Fibroblast of skin of left quadriceps (primary cell): ENCODE measurements at regions not wholly inside any gene's neighbourhood (a gene's known extent, or its start where the extent isn't known, plus 50 kb on each side); places are given as distances from the start of the nearest gene placed in this dataset.

ENCODE experiments used
- DNase-seq, 2 experiments: peaks; one replicate each; pipeline ENCODE4 v3.0.0-alpha.2; 2013; ENCODE audit warnings: low read depth in 2 of 2

DNA sequence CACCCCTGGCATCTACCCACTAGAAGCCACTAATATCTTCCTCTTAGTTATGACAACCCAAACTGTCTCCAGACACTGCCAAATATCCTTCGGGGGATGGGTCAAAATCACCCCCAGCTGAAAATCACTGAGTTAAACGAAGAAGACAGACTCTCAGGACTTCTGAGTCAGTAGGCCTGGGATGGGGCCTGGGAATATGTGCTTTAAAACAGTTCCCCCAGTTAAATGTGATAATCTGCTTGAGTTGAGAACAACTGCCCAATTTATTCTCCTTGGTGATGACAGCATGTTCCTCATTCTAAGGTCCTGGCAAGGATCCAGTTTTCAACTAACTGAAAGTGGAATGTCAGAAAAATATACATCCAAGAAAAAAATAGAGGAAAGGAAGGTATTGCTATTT, 52.4 kb downstream of the CBLL2 start:
- DNase-seq, result peak; percentile 36 to 45

DNA sequence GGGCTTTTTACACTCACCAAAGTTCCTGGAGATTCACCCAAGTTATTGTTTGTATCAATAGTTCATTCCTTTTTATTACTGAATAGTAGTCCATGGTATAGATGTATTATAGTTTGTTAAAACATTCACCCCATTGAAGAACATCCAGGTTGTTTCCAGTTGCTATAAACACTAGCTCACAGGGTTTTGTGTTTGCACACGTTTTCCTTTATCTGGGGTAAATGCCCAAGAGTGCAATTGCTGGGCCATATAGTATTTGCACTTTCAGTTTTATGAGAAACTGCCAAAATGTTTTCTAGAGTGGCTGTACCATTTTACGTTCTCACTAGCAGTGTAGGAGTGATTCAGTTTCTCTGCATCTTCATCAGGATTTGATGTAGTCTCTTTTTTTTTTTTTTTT, 57.1 kb downstream of the CBLL2 start:
- no peak for DNase-seq

DNA sequence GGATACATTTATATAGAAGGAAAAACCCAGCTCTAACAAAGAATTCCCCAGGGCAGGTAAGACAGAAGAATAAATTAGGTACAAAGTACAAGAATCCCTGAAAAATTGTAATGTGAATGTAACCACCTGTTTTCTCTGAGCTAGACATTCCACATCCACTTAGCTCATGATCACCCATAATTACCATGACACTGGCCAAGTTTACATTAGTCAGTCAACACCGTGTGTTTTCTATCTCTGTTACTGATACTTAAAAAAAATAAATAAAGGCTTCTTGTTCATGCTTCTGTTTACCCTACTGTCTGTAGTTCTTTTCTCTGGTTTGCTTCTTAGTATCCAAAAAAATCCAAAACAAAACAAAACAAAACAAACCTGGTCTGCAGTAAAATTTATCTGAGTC, 66.0 kb downstream of the CBLL2 start:
- DNase-seq, result no peak

- DNase-seq, result no peak
Observed at GRCh38 chrX:22339459-22339858, 66.7 kb downstream of the CBLL2 start.

DNA sequence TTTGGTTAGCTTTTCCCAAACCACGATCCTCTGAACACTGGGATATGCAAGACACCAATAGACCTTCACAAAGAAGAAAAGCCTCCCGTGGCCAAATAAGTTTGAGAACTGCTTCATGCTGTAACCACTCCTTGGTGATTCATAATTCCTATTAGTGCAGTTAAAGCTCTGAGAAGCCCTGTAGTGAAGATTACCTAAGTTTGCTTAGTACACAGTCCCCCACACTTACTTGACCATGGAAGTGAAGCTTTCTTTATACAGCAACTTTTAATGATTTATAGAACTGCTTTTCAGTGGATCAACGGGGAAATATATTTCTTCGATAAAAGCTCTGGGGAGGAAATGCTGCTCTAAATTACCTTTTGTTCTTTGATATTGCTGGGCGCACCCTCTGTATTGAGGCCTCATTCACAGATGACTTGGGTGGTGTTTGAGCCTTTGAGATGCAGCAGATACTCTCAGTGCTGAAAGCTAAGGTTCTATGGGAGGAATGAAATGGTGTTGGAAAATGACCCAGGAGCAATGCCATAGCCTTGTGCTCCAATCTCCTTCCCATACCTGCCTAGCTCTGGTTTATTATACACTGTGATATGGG, 67.4 kb downstream of the CBLL2 start:
- no peak for DNase-seq

DNA sequence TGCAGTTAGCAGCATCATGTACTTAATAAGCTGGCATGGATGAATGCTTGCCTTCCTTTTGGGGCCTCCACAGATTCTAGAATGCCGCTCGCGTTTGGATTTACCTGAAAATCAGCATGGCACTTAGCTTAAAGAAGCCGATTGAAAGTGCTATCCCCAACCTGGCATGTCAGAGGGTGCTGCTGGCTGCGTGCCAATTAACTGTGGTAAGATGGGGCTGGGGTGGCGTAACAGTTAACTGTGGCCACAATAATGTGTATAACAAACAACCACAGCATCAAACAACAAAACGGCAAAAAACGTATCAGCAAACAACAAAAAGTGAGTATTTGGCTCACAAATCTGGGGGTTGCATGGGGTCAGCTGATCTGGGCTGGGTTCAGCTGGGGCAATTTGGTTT, 70.5 kb downstream of the CBLL2 start:
- DNase-seq, result no peak

- no peak for DNase-seq
Observed at GRCh38 chrX:22345884-22346283, 73.2 kb downstream of the CBLL2 start.

GRCh38 chrX:22347491-22347890, 74.8 kb downstream of the CBLL2 start:
- DNase-seq, result no peak

DNA sequence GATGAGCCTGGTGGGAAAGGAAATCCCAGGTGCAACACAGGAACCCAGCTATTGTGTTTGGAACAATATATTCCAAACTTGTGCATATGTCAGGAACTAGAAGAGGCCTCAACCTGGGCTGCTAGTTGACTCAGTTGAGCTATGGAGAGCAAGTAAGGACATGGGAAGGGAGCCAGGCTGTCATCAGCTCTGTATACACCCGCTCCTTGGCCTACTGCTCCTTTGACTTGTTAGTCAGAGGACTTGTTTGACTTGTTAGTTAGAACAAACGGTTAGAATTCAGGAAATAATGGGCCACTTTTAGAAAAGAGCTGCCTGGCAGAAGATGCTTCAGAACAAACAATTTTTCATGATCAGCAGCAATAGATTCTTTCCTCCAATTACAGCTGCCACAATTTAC, 76.4 kb downstream of the CBLL2 start:
- no peak for DNase-seq

DNA sequence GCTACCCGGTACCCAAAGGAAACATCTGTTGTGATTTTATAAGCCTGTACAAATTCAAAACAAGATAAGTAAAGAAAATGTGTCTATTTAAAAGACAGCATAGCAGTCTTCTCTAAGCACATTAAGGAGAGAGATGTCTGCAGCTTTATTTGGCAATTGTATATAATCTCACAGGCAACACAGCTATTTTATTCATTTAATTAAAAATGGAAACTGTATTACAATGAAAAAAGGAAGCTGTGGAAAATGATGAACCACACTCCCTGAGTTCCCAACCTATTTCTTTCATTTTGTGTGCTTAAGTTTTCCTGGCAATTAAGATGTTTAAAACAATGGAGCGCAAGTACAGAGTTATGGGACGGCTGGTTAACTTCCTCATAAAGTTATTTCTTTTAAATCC, 78.4 kb downstream of the CBLL2 start:
- DNase-seq, result no peak

- DNase-seq, result no peak
Observed at GRCh38 chrX:22351966-22352365, 79.3 kb downstream of the CBLL2 start.

DNA sequence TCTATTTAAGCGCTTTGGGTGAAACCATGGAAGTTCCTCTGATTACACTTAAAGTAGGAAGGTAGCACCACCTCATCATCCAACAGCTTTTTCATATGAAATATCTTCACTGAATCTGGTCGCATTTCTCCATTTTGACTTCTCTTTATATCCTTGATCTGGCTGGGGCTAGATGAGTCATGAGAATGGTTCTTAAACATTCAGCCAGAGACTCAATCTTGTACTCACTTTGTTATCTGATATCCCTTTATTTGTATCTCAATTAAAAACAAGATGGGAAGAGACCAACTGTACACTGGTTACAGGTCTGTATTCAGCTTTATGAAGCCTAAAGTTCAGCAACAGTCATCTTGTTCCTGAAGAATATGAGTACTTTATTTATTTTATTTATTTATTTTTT, 84.9 kb downstream of the CBLL2 start:
- DNase-seq, result no peak

- no peak for DNase-seq
Observed at GRCh38 chrX:22360129-22360528, 87.4 kb downstream of the CBLL2 start.

DNA sequence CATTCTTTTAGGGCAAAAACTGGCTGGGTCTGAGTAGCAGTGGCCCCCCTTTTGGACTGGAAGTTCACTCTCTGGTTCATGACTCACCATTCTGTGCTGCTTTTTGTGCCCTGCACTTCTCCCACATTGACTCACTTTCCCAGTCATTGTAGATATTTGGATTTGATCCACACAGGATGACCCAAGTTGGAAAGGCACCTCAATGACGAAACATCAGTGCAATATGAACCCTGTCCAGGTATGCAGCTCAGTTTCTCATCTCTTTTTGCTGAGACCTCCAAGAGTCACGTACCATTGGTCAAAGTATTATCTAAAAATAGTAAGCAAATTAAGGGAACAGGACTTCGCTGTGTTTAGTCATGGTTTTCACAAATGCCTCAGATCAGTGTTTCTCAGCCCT, 92.7 kb downstream of the CBLL2 start:
- peak; percentile 25 to 37 for DNase-seq

DNA sequence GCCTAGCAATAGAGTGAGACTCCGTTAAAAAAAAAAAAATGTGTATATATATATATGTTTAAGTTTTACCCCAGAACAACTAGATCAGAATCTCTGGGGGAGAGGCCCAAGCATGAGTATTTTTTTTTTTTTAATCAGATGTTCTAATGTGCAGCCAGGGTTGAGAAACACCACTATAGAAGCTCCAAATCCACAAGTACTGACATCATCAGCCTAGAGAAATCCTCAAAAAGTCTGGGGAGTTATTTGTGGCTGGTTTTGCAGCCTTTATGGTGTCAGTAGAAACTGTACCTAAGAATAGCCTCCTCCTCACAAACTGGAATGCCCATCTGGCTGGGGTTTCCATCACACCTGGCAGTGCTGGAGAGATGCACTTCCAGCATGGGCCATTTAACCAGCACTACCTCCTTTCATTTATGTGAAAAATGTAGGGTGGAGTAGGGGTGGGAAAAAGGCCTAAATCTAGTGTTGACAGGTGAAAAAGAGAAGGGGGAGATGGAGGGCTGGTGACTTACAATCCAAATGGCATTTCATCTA, 93.5 kb downstream of the CBLL2 start:
- no peak for DNase-seq

DNA sequence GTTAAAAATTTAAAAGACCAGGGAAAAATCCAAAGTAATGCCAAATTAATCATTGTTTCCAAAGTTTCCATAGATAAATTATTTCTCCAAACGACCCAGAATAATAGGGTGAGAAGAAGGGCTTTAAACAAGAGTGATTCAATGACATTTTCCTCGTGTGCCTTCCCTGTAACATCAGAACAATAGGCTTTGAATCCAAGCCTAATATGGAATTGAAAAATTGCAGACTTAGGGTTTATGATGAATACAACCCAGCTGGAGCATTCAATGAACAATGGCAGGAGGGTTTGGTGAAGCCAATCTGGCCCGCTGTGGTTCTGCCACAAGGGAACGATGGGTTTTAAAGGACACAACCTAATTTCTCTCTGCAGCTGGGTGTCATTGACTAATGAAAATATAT, 94.2 kb downstream of the CBLL2 start:
- no peak for DNase-seq

- DNase-seq, result no peak
Observed at GRCh38 chrX:22373094-22373493, 100.4 kb downstream of the CBLL2 start.

GRCh38 chrX:22373766-22374165, 101.1 kb downstream of the CBLL2 start:
- no peak for DNase-seq

GRCh38 chrX:22376369-22376768, 103.7 kb downstream of the CBLL2 start:
- no peak for DNase-seq

DNA sequence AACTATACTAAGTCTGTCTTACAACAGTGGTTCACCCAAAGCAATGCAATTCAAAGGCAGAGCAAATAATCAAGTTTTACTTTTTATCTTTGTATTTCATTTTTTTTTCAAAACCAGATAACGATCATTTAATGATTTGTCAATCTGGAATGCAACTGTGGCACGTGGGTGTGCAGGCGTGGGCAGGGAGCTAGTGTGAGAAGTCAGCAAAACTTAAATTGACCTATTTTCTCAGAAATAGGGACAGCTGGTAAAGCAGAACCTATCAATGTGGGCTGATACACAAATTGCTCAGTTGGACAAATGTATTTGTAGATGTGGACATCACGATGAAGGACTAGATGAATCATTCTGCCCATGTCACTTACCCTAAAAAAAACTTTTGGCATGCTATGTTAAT, 105.6 kb downstream of the CBLL2 start:
- no peak for DNase-seq

DNA sequence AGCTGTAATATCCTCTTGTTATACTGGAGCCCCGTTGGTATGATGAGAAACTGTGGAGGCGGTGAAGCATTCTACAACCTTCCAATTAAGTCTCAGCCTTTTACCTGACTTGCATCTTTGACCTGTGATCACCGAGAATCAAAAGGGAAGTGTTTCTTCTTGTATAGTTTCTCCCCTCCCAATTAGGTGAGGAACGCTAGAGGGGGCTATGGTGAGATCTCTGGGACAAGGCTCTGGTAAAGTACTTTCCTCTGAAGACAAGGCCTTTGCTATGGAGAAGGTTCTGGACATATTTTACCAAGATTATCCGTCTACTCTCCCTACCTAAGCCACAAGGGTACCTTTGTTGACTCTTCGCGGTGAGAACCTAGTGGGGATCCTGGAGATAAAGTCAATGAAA, 111.3 kb downstream of the CBLL2 start:
- DNase-seq, result no peak

DNA sequence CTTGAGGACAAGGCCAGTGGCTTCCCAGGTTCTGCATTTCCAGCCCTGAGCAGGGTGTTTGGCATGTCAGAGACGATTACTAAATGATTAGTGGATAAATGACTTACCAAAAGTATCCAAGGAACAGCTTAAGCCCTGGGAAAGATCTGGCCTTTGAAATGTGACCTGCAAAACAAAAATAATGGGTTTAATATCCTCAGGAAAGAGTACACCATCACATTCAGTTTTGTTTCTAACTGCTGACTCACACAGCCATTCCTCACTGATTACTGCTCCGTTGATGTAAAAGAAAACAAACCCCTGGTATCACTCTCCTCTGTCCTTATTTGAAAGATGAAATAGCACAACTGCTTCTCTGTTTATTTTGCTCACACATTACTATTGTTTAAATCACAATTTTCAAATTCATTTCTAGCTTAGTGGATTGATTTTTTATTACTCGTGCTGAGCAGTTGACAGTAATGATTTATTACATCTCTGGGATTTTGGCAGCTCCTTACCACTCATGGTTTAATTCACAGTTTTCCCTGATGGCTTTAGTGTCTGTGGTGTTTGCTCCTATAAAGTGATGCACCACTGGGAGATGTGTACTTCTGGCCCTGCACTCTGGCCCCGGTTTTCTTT, 117.0 kb downstream of the CBLL2 start:
- DNase-seq, result peak; percentile 46 to 47

DNA sequence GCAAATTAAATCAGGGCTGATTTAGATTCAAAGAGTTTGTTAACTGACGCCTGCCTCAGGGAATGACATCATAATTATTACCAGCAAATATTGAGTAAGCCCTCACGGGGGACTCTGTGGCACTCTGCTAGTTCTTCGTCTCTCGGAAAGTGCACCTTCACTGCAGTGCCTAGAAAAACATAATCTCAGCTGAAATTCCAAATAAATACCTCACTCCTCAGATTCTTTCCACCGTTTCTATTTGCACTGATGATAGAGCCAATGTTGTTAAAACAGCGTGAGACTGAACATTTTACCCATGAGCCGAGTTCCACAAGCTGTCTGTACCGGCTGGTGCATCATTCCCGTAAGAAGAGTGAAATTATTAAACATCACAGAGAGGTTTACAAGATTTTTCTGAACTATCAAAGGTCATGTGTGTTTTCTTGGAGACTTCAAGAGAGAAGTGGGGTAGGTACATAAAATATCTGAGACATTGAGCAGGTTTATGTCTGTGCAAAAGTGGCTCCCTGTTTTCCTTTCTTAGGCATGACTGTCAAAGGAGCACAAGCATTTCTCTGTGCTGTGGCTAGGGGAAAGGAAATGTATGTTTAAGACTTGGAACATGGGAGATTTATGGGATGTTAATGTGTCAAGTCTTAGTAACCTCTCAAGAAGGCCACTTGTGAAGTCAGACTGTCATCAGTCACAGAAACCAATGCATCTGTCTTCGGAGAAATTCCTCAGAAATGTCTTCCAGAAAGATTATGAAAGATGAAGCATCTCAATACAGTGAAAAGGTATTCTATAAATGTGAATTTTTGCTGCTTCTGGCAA, 119.6 kb downstream of the CBLL2 start:
- DNase-seq, result peak in 1 of 2 experiments; percentile 32
